ENCODE measurements at regions not wholly inside any gene's neighbourhood (a gene's known extent, or its start where the extent isn't known, plus 50 kb on each side); places are given as distances from the start of the nearest gene placed in this dataset.
A peak's percentile ranks its signal among the peaks of the same experiment; 100 is the strongest.

- H3K79me2 ChIP-seq (replicated peaks; ENCODE audit: insufficient read depth, low read length) = no peaks in the 10 kb centered on the region
- H3K4me2 ChIP-seq (ENCODE audit: low read length) = no peak overlapping the region
- TF ChIP-seq CTCF (IDR thresholded peaks at IDR 0.05; ENCODE audit: poor library complexity, severe bottlenecking) (no peak), EZH2 (IDR thresholded peaks at IDR 0.05; ENCODE audit: borderline replicate concordance, insufficient read depth, low read length, poor library complexity, severe bottlenecking) (no peak), RAD21 (conservative IDR thresholded peaks at IDR 0.05) (no peak), MXI1 (conservative IDR thresholded peaks at IDR 0.05; ENCODE audit: poor library complexity, severe bottlenecking) (no peak), TAF1 (IDR thresholded peaks at IDR 0.05; ENCODE audit: low read depth) (no peak), EP300 (conservative IDR thresholded peaks at IDR 0.05; ENCODE audit: poor library complexity, severe bottlenecking) (no peak), POLR2AphosphoS5 (IDR thresholded peaks at IDR 0.05) (no peak), SMC3 (conservative IDR thresholded peaks at IDR 0.05; ENCODE audit: poor library complexity) (no peak)
- TF ChIP-seq, protein P1, sequence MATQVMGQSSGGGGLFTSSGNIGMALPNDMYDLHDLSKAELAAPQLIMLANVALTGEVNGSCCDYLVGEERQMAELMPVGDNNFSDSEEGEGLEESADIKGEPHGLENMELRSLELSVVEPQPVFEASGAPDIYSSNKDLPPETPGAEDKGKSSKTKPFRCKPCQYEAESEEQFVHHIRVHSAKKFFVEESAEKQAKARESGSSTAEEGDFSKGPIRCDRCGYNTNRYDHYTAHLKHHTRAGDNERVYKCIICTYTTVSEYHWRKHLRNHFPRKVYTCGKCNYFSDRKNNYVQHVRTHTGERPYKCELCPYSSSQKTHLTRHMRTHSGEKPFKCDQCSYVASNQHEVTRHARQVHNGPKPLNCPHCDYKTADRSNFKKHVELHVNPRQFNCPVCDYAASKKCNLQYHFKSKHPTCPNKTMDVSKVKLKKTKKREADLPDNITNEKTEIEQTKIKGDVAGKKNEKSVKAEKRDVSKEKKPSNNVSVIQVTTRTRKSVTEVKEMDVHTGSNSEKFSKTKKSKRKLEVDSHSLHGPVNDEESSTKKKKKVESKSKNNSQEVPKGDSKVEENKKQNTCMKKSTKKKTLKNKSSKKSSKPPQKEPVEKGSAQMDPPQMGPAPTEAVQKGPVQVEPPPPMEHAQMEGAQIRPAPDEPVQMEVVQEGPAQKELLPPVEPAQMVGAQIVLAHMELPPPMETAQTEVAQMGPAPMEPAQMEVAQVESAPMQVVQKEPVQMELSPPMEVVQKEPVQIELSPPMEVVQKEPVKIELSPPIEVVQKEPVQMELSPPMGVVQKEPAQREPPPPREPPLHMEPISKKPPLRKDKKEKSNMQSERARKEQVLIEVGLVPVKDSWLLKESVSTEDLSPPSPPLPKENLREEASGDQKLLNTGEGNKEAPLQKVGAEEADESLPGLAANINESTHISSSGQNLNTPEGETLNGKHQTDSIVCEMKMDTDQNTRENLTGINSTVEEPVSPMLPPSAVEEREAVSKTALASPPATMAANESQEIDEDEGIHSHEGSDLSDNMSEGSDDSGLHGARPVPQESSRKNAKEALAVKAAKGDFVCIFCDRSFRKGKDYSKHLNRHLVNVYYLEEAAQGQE (IDR thresholded peaks at IDR 0.05; ENCODE audit: borderline replicate concordance) = no peak
- H4K20me1 ChIP-seq (ENCODE audit: insufficient read depth) = no peaks in the 10 kb centered on the region
- no peak overlapping the region for H3K9ac ChIP-seq (ENCODE audit: low read length)
- no peaks in the 10 kb centered on the region for H3F3A ChIP-seq (ENCODE audit: insufficient read depth, low read length, poor library complexity, severe bottlenecking)
- H3K27me3 ChIP-seq (ENCODE audit: insufficient read depth, low read depth, low read length) = no peaks in the 10 kb centered on the region
- no peaks in the 10 kb centered on the region for H3K9me2 ChIP-seq (ENCODE audit: insufficient read depth, low read length)
- no peak overlapping the region for H3K4me3 ChIP-seq (ENCODE audit: low read length)
- H3K9me3 ChIP-seq (ENCODE audit: low read length) = no peaks in the 10 kb centered on the region
- no peaks in the 10 kb centered on the region for H3K36me3 ChIP-seq (ENCODE audit: insufficient read depth, low read length)
- H3K27ac ChIP-seq (ENCODE audit: low read length) = no peak overlapping the region
- no peak overlapping the region for H2AFZ ChIP-seq (ENCODE audit: low read depth, low read length)
Measured at GRCh38 chr12:76198839-76199238, 114.4 kb upstream of the NAP1L1 start.

- H3K27ac ChIP-seq (ENCODE audit: low read length) = peak overlapping the region; percentile 34
- no peaks in the 10 kb centered on the region for H3K36me3 ChIP-seq (ENCODE audit: insufficient read depth, low read length)
- no peaks in the 10 kb centered on the region for H3F3A ChIP-seq (ENCODE audit: insufficient read depth, low read length, poor library complexity, severe bottlenecking)
Measured at GRCh38 chr12:76197283-76197682, 112.8 kb upstream of the NAP1L1 start.

More at GRCh38 chr12:76197283-76197682, 112.8 kb upstream of the NAP1L1 start:
- Histone ChIP-seq H3K9me2 (ENCODE audit: insufficient read depth, low read length) (no peaks in the 10 kb centered on the region), H3K79me2 (replicated peaks; ENCODE audit: insufficient read depth, low read length) (no peaks in the 10 kb centered on the region), H2AFZ (ENCODE audit: low read depth, low read length) (no peak overlapping the region), H3K4me3 (ENCODE audit: low read length) (no peak overlapping the region), H3K9me3 (ENCODE audit: low read length) (no peaks in the 10 kb centered on the region), H3K9ac (ENCODE audit: low read length) (no peak overlapping the region), H4K20me1 (ENCODE audit: insufficient read depth) (no peaks in the 10 kb centered on the region), H3K4me2 (ENCODE audit: low read length) (no peak overlapping the region), H3K27me3 (ENCODE audit: insufficient read depth, low read depth, low read length) (no peaks in the 10 kb centered on the region)
- TF ChIP-seq EZH2 (IDR thresholded peaks at IDR 0.05; ENCODE audit: borderline replicate concordance, insufficient read depth, low read length, poor library complexity, severe bottlenecking) (no peak), POLR2AphosphoS5 (IDR thresholded peaks at IDR 0.05) (peak; percentile 66), EP300 (conservative IDR thresholded peaks at IDR 0.05; ENCODE audit: poor library complexity, severe bottlenecking) (peak; percentile 86)
- TF ChIP-seq, protein P1 (IDR thresholded peaks at IDR 0.05; ENCODE audit: borderline replicate concordance) = no peak

All from neural cell (in vitro differentiated cells).